Renal pelvis (tissue), 1 donor: ENCODE measurements at regions not wholly inside any gene's neighbourhood (a gene's known extent, or its start where the extent isn't known, plus 50 kb on each side); places are given as distances from the start of the nearest gene placed in this dataset.
A peak's percentile ranks its signal among the peaks of the same experiment; 100 is the strongest.

Experiments used
- DNase-seq: peaks from one replicate; pipeline ENCODE4 v3.0.0-alpha.2; 2013

GRCh38 chr2:37809525-37809924 is 115.6 kb upstream of the RMDN2 start:
- no peak for DNase-seq

DNA sequence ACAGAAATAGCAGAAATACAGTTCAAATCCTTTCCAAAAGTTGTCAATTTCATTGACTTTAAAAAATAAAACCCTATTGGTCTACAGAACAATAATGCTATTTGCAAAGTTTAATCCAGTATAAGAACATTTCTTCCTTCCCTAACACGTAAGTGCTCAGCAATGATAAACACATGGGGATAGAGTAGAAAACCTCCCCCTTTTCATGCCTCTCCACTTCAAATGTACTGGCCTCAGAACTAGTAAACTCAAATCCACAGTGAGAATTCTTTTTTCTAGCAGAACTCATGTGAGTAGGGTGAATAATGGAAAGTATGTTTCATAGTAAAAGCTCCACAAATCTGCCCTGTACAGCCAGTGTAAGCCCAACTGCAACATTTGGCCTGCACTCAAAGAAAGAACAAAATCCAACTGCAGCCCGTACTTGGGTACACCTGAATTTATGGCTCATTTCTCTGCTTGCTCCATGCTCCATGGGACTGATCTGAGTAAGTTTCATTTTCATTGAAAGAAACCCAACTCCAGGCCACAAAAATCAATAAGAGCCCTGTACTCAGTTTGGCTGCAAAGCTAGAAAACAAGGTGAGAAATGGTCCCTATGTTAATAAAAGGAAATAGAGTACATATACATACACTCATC is 115.0 kb upstream of the RMDN2 start:
- no peak for DNase-seq

- no peak for DNase-seq
Measured at GRCh38 chr2:37812414-37812813, 112.7 kb upstream of the RMDN2 start.

GRCh38 chr2:37812941-37813730 is 112.0 kb upstream of the RMDN2 start:
- no peak for DNase-seq

DNA sequence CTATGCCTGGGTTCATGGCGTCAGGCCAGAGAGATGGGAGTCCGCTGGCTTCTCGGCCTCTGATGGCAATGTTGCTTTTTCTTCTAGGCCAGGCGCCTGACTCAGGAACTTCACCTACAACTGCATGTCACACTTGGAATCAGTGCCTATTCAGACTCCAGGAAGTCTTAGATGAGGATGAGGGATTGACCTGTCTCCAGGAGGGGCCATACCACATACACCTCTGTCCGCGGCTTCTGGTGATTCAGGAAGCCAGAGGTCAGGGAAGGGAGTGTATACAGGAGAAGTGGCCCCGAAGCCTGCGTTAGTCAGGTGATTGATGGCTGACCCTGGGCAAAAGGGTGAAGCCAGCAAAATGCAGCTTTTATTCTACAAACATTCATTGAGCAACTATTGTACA is 109.1 kb upstream of the RMDN2 start:
- no peak for DNase-seq

DNA sequence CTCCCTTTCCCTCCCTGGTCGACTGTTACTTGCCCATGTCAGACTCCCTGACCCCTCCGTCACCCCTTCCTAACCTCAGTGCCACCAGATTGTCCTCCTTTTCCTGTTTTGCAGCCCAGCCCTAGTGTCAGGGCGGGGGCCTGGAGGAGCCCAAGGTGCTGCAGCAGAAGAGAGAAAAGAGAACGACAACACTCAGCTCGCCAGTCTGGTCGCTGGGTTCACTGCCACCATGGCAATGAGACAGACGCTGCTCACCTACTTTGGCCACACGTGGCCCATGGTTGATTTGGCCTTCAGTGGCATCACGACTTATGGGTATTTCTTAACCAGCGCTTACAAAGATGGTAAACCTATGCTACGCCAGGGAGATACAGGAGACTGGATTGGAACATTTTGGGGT is 108.4 kb upstream of the RMDN2 start:
- no peak for DNase-seq

DNA sequence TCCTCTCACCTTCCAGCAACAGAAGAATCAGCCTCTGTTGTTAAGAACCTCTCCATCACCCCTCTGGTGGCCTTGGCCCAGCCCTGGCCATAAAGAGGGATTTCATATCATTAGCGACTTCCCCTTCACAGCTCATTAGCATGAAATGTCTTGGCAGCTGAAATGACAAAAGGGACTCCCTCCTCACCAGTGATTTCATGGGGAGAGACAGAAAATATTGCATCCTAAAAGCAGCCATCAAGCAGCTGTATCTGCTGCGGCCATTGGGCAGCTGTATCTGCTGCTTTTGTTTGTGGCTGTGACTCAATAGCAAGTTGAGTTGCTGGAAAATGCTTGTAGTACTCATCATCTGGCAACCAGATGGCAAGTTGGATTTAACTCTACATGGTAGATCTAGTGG is 105.9 kb upstream of the RMDN2 start:
- no peak for DNase-seq

DNA sequence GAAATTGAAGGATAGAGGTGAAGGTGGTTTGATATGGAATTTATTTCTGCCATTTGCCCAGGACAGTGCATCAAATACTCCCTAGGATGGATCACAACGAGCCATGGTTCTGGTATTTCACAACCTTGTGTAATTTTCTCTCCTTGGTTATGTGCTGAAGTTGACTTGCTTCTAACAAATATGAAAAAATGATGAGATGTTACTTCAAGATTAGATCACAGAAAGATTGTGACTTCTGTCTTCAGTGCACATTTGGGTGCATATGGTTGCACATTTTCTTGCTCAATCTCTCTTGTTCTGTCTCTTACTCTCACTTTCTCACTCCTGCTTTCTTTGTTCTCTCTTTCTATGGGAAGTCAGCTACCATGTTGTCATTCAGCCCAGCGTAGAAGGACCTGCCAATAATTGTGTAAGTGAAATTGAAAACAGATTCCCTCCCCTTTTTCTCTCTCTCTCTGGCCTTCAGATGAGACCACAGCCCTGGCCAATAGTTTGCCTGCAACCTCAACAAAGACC is 104.6 kb upstream of the RMDN2 start:
- no peak for DNase-seq

DNA sequence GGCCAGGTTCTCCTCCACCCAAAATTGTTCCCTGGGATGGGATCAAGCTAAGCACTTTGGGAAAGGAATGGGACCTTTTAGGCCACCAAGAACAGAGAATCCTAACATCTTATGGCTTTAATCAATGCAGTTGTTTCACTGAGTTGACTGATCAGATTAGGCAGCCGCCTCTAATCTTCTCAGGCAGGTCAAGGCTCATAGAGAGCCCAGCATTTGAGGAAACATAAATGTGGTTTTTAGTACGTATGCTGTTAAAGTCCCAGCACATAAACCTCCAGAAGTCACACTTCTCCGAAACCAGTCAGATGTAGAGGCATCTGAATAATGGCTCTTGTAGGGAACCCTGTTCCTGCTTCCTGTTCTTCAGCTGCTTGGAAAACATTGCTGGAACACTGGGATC is 99.5 kb upstream of the RMDN2 start:
- no peak for DNase-seq

DNA sequence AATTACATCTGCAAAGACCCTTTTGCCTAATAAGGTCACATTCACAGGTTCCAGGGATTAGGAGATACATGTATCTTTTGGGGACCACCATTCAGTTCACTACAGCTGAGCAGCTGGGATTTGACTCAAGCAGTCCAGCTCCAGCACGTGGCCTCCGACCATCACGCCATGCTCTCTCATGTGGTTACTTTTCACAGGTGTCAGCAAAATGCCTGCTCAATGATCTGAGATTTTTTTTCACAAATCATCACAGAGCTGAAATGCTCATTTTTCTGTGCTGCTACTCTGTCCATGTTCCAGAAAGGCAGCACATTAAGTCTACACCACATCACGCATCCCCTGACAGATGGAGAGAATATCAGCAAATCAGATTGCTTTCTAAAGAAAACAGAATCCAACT is 98.5 kb upstream of the RMDN2 start:
- no peak for DNase-seq

GRCh38 chr2:37827455-37827854 is 97.6 kb upstream of the RMDN2 start:
- DNase-seq = no peak

GRCh38 chr2:37827911-37828511 is 97.1 kb upstream of the RMDN2 start:
- DNase-seq = peak; percentile 67

DNA sequence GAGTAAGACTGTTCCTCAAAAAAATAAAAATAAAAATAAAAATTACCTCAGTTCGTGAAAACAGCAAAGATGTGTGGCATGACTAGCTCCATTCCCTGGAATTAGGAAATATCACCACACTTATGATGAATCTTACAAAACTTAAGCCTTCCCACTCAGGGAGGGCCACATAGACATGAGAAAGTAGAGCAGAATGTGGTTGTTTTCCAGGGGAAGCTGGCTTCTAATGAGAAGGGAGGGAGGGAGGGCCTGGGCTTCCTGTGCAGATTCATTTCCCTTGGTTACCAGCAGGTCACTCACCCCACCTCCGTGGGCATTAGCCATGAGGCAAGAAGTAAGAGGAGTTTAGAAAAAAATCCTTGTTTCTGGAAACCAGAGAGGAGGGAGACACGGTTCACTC is 95.9 kb upstream of the RMDN2 start:
- DNase-seq = no peak

GRCh38 chr2:37829616-37830395 is 95.3 kb upstream of the RMDN2 start:
- DNase-seq = no peak

- DNase-seq = no peak
Measured at GRCh38 chr2:37830636-37831035, 94.5 kb upstream of the RMDN2 start.

- no peak for DNase-seq
Measured at GRCh38 chr2:37831081-37831780, 93.9 kb upstream of the RMDN2 start.

- peak; percentile 85 for DNase-seq
Measured at GRCh38 chr2:37832590-37833197, 92.4 kb upstream of the RMDN2 start.

- no peak for DNase-seq
Measured at GRCh38 chr2:37833423-37833822, 91.7 kb upstream of the RMDN2 start.

GRCh38 chr2:37836270-37836669 is 88.8 kb upstream of the RMDN2 start:
- no peak for DNase-seq

DNA sequence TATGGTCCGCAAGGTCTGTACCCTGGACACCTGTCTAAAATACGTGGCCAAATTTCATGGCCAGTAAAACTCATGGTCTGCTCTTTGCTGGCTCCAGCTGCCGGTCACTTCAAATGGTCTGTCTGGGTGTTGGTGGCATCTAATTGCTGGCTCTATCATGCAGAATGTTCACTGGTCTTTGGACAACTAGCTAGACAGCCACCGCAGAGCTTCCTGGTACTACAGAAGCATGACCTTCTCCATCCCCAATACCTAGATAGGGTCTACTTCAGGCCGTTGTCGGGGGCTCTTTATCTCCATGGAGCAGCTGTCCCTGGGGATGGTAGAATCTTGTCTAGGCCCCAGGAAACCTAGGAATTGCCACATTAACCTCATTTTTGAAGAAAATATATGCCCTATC is 88.4 kb upstream of the RMDN2 start:
- DNase-seq = no peak

DNA sequence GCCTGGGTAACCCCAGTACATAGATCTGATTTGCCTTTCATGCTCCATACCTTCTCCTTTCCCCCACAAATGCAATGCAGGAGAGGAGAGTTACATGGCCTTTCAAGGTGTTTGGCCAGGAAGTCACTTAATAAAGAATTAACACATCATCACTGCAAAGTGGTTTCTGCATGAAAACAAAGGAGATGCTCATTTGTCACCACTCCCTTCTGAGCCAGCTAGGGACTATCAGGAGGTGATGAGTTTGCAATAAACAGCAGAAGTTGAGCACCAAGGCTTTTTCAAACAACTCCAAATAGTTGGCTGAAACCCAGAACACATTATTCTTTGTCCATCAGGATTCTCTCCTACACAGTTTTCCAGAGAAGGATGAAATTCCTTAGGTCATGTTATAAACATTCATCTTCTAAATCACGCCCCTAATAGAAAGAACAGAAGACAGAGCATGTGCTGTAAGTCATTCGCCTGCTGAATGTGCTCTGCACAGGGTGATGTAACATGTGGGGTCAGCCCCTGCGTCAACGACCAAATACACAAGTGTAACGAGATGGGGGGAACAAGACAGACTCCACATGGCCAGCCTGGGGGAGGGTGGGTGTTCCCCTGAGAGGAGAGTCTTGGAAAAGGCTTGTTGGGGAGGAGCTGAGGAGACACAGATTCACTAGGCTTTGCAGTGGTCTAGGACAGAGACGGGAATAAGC is 87.3 kb upstream of the RMDN2 start:
- DNase-seq = peak; percentile 86
